ENCODE measurements at regions not wholly inside any gene's neighbourhood (a gene's known extent, or its start where the extent isn't known, plus 50 kb on each side); places are given as distances from the start of the nearest gene placed in this dataset.
"Not testable (repeated sequence)": the region's sequence is repeated elsewhere in the genome, so short reads cannot be mapped to it uniquely, and the experiment has no call there.

DNA sequence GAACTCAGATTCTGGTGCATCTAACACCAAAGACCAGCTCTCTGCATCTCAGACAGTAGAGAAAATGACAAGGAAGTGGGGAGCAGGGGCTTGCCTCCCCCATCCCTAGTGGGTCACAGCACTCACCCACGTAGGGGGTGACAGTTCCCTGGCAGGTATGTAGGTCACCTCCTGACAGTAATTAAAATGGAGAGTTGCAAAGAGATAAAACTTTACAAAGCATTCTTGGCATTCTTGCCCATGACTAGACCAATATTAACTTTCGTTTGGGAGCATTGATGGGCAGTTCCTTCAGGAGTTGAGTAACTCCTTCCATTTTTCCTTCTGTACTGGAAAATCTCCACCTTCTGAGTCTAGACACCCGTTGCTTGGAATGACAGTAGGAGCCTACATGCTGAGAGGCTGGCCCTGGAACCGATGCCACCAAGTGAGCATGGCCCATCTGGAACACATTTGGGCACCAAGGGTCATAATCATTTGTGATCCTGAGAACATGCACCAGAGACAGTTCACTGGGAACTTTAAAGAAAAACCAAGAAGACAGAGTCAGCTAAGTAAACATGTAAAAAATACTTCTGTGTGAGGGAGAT is 81.5 kb upstream of the MSX2 start:
- TF ChIP-seq EP300 (IDR thresholded peaks at IDR 0.05) (no peak), POLR2A (IDR thresholded peaks at IDR 0.05) (no peak)
- TF ChIP-seq, protein P1, sequence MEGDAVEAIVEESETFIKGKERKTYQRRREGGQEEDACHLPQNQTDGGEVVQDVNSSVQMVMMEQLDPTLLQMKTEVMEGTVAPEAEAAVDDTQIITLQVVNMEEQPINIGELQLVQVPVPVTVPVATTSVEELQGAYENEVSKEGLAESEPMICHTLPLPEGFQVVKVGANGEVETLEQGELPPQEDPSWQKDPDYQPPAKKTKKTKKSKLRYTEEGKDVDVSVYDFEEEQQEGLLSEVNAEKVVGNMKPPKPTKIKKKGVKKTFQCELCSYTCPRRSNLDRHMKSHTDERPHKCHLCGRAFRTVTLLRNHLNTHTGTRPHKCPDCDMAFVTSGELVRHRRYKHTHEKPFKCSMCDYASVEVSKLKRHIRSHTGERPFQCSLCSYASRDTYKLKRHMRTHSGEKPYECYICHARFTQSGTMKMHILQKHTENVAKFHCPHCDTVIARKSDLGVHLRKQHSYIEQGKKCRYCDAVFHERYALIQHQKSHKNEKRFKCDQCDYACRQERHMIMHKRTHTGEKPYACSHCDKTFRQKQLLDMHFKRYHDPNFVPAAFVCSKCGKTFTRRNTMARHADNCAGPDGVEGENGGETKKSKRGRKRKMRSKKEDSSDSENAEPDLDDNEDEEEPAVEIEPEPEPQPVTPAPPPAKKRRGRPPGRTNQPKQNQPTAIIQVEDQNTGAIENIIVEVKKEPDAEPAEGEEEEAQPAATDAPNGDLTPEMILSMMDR (IDR thresholded peaks at IDR 0.05) = no peak
- Histone ChIP-seq H3K27ac (no peak overlapping the region), H3K4me1 (ENCODE audit: insufficient read depth) (no peaks in the 10 kb centered on the region), H3K27me3 (no peaks in the 10 kb centered on the region), H3K4me3 (no peak overlapping the region), H3K9me3 (peaks cover 0 to 3% of the 10 kb centered on the region in 2 donors), H3K36me3 (no peaks in the 10 kb centered on the region)
- intact Hi-C loops (cut with DNase I) = no loop called here
- DNase-seq = no peak
- WGBS, 3 donors = 8 to 16% (median 9%) methylated on average over 4 of the region's 4 CpGs

DNA sequence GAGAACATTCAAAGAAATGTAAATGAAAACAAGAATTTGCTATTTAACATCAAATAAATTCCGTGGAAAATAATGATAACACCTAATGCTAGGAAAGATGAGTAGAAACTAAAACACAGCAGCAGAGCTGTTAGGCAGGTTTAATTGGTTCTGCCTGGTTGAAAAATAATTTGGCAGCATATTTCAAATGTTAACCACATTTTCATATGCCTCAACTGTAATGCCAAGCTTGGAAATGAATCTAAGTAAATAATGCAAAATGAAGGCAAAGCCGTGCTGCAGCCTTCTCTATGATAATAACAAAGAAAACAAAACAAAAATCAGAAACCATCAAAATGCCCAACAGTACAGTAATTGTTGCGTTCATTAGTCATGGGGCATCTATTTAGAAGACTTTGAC is 79.9 kb upstream of the MSX2 start:
- H3K9me3 ChIP-seq = peaks cover 0 to 3% of the 10 kb centered on the region in 2 donors
- intact Hi-C loops (cut with DNase I) = no loop called here

DNA sequence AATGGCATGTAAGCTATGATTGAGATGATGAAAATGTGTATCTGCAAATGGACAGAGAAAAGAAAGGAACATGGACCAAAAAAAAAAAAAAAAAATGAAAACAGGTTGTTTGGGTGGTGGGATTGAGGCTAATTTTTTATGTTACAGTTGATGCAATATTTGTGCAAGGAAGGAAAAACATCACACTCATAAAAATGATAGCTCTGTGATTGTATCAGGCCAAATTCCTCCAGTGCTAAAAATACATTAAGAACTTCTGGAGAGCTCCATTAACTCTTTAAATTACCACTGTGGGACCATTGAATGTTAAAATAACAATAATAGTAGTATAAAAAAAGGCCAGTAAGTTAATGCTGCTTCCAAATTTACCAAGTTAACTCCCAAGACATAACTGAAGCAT is 79.5 kb upstream of the MSX2 start:
- no peak for DNase-seq
- Histone ChIP-seq H3K36me3 (no peaks in the 10 kb centered on the region), H3K9me3 (peaks cover 0 to 3% of the 10 kb centered on the region in 2 donors), H3K27me3 (no peaks in the 10 kb centered on the region), H3K4me3 (no peak overlapping the region), H3K27ac (no peak overlapping the region), H3K4me1 (ENCODE audit: insufficient read depth) (no peaks in the 10 kb centered on the region)
- TF ChIP-seq EP300 (IDR thresholded peaks at IDR 0.05) = no peak
- TF ChIP-seq, protein P1 (IDR thresholded peaks at IDR 0.05) = no peak
- TF ChIP-seq POLR2A (IDR thresholded peaks at IDR 0.05) = no peak
- intact Hi-C loops (cut with DNase I) = no loop called here

More for the DNA sequence above, 79.9 kb upstream of the MSX2 start:
- Histone ChIP-seq H3K27me3 (no peaks in the 10 kb centered on the region), H3K36me3 (no peaks in the 10 kb centered on the region), H3K27ac (no peak overlapping the region), H3K4me3 (no peak overlapping the region), H3K4me1 (ENCODE audit: insufficient read depth) (no peaks in the 10 kb centered on the region)
- DNase-seq = no peak
- 40 to 58% (median 43%) methylated on average over 3 of the region's 3 CpGs for WGBS, 3 donors
- TF ChIP-seq, protein P1 (IDR thresholded peaks at IDR 0.05) = no peak
- TF ChIP-seq EP300 (IDR thresholded peaks at IDR 0.05) = no peak
- no peak for TF ChIP-seq POLR2A (IDR thresholded peaks at IDR 0.05)

GRCh38 chr5:174645677-174646076 is 78.7 kb upstream of the MSX2 start:
- Histone ChIP-seq H3K27me3 (no peaks in the 10 kb centered on the region), H3K27ac (no peak overlapping the region), H3K36me3 (no peaks in the 10 kb centered on the region), H3K4me1 (ENCODE audit: insufficient read depth) (no peaks in the 10 kb centered on the region), H3K4me3 (no peak overlapping the region), H3K9me3 (peaks cover 0 to 3% of the 10 kb centered on the region in 2 donors)
- no peak for TF ChIP-seq POLR2A (IDR thresholded peaks at IDR 0.05)
- TF ChIP-seq, protein P1 (IDR thresholded peaks at IDR 0.05) = no peak
- TF ChIP-seq EP300 (IDR thresholded peaks at IDR 0.05) = no peak
- WGBS, 3 donors = 87 to 90% (median 89%) methylated on average over 4 of the region's 4 CpGs
- intact Hi-C loops (cut with DNase I) = no loop called here
- DNase-seq = no peak

DNA sequence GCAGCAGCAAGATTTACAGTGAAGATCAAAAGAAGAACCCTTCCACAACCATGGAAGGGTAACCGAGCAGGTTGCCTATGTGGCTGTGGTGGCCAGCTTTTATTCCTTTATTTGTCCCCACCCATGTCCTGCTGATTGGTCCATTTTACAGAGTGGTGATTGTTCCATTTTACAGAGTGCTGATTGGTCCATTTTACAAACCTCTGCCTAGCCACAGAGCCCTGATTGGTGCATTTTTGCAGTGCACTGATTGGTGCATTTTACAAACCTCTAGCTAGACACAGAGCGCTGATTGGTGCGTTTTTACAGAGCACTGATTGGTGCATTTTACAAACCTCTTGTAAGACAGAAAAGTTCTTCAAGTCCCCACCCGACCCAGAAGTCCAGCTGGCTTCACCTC is 75.8 kb upstream of the MSX2 start:
- H3K27me3 ChIP-seq; H3K4me1 ChIP-seq (ENCODE audit: insufficient read depth); H3K4me3 ChIP-seq; H3K27ac ChIP-seq; H3K36me3 ChIP-seq; H3K9me3 ChIP-seq; intact Hi-C loops (cut with DNase I); DNase-seq: not testable (repeated sequence)
- WGBS, 3 donors = 79 to 86% (median 85%) methylated on average over 4 of the region's 4 CpGs
